VCaP (cell line): ENCODE measurements at regions not wholly inside any gene's neighbourhood (a gene's known extent, or its start where the extent isn't known, plus 50 kb on each side); places are given as distances from the start of the nearest gene placed in this dataset.
"Not testable (repeated sequence)": the region's sequence is repeated elsewhere in the genome, so short reads cannot be mapped to it uniquely, and the experiment has no call there.

Experiments
- H3K27ac ChIP-seq: fragments of 450-650 bp; 2 replicates; pipeline ENCODE4 v1.5.1; 2017
- TF ChIP-seq, protein P1 (sequence below): fragments of 450-650 bp; conservative IDR thresholded peaks from 2 replicates; pipeline ENCODE4 v1.5.1; 2017; ENCODE audit warnings: mild to moderate bottlenecking, moderate library complexity

DNA sequence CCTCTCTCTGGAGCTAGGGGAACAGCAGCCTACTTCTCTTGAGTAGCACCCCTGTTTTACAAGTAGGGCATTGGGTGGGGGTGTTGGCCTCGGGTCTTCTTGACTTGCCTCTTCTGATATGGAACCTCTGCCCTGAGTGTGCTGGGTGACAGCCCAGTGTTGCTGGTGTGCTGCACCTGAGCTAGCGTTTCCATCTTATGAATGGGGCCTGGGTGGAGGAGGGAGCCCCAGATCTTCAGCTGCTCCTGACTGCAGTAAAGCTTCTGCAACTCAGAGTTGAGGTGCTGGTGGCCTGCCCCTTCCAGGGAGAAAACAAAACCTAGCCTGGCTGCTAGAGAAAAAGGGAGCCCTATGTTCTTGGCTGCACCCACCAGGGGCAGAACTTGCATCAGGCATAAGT lies 202.5 kb upstream of the SHH start:
- H3K27ac ChIP-seq = no peak overlapping the region
- TF ChIP-seq, protein P1, sequence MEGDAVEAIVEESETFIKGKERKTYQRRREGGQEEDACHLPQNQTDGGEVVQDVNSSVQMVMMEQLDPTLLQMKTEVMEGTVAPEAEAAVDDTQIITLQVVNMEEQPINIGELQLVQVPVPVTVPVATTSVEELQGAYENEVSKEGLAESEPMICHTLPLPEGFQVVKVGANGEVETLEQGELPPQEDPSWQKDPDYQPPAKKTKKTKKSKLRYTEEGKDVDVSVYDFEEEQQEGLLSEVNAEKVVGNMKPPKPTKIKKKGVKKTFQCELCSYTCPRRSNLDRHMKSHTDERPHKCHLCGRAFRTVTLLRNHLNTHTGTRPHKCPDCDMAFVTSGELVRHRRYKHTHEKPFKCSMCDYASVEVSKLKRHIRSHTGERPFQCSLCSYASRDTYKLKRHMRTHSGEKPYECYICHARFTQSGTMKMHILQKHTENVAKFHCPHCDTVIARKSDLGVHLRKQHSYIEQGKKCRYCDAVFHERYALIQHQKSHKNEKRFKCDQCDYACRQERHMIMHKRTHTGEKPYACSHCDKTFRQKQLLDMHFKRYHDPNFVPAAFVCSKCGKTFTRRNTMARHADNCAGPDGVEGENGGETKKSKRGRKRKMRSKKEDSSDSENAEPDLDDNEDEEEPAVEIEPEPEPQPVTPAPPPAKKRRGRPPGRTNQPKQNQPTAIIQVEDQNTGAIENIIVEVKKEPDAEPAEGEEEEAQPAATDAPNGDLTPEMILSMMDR = no peak

DNA sequence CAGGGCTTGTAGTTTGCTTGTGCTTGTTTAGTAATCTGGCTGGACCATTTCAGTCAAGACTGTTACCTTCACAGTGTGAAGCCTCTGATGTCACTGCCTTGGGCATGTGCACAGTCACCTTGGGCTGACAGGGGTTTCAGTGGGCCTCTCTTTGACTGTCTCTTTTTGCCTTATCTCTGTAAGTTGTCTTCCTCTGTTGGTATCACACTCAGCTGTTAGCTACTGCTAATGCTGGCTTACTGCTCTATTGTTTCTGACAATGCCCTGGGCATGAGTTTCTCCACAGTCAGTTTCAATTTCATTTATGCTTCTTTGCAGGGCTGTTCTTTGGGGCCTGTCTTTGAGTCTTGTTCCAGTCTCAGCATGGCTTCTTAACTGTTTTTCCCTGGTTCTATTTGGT lies 201.9 kb upstream of the SHH start:
- TF ChIP-seq, protein P1 = no peak
- H3K27ac ChIP-seq = no peak overlapping the region

DNA sequence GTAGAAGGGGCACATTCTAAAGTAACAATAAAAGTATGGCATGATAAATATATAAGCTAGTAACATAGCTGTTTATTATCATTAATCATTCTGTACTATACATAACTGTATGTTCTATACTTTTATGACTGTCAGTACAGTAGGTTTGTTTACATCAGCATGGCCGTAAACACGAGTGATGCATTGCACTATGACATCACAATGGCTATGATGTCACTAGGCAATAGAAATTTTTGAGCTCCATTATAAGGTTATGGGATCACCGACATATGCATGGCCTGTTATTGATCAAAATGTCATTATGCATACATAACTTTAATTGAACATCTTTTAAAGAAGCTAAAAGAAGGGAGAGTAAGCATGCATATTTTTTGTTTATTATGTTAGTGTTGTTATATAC lies 200.1 kb upstream of the SHH start:
- TF ChIP-seq, protein P1 = no peak
- H3K27ac ChIP-seq = no peak overlapping the region

DNA sequence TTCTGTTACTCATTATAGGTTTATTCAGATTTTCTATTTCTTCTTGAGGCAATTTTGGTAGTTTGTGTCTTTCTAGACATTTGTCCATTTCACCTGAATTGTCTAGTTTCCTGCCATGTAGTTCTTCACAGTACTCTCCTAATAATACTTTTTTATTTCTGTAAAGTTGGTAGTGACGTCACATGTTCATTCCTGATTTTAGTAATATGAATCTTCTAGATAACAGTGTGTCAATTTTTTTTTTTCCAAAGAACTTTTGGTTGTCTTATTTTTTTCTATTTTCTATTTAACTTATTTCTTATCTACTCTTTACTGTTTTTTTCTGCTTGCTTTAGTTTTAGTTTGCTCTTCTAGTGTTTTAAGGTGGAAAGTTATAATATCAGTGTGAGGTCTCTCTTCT lies 197.3 kb upstream of the SHH start:
- H3K27ac ChIP-seq = no peak overlapping the region
- TF ChIP-seq, protein P1 = no peak

DNA sequence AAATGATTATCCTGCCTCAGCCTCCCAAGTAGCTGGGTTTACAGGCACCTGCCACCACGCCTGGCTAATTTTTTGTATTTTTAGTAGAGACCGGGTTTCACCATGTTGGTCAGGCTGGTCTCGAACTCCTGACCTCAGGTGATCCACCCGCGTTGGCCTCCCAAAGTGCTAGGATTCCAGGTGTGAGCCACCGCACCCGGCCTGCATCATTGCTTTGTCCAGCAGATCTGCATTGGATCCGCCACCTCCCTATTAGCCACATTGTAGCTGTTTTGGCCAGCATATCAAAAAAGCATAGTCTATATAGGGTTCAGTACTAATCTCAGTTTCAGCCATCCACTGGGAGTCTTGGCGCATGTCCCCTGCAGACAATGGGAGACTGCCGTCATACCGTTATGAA lies 194.6 kb upstream of the SHH start:
- not testable (repeated sequence) for H3K27ac ChIP-seq

DNA sequence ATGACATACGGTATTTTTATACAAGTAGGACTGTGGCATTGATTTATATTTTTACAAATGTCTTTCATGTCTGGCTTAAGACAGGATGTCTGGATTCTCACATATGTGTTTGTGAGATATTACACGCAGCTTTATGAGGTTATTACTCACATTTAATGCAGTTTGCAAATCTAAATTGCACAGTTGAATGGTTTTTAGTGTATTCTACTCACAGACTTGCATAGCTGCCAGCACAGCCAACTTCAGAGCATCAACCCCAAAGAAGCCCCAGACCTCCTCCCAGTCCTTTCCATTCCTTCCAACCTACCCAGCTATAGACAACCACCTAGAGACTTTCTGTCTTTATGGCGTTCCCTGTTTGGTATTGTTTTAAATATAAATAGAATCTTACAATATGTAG lies 193.8 kb upstream of the SHH start:
- H3K27ac ChIP-seq = no peak overlapping the region
- TF ChIP-seq, protein P1 = no peak

DNA sequence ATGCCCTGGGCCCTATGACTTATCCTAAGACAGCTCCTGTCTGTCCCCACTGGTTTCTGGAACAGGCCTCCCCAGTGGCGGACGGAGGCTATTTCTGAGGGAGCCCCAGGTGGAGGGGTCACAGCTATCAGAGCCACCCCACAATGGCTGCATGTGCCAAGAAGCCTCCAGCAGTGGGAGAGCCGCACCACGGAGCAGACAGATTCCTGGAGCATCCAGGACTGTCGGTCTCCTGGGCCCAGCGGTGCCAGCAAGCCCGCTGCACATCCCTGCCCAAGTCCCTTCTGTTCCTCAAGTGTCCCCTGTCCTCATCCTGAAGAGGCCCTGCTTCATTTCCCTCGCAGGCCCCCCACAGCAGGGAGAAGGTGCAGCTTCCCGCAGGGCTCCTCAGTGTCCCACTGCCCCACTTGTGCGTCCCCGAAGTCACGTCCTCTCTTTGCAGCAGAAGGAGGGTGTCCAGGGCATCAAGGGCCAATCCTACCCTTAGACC lies 193.0 kb upstream of the SHH start:
- TF ChIP-seq, protein P1 = no peak

DNA sequence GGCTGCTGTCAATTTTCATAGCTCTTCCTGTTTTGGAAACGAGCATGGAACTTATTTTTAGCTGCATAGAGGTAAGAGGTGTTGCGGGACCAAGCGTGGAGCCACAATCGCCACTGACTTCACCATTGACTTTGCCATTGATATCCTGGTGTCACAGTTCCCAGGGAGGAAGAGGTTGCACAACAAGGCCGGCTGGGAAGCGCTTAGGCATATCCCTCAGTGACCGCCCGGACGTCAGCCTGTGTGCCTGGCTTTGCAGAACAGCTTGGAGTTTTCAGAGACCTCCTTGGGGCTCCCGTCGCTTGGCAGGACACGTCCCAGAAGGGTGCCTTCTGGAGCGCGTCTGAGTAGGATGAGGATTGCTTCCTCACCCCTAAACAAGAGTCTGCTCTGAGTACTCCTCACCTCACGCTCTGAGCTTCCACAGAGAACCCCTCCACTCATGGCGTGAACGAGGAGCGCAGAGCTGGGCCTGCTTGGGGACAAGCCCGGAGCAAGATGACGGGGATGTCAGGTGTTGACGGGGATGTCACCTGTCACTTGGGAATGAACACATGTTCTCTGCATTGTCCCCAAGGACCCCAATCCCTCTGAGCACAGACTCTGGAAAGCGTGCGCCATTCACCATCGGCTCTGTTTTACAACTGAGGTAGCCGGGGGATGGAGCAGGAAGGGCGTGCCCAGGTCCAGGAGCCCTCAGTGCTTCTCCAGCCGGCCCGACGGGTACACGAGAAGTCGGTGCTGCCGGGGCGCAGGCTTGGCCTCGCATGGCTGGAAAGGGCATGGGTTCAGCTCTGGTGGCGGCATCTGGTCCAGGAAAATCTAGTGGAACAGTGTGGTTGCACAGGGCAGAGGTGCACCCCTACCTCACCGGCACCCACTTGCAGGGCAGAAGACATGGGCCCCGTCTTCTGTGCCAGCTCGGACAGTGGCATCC lies 192.3 kb upstream of the SHH start:
- TF ChIP-seq, protein P1 = no peak

More for the DNA sequence above, 193.0 kb upstream of the SHH start:
- no peak overlapping the region for H3K27ac ChIP-seq

More for the DNA sequence above, 192.3 kb upstream of the SHH start:
- no peak overlapping the region for H3K27ac ChIP-seq
